ENCODE measurements at regions not wholly inside any gene's neighbourhood (a gene's known extent, or its start where the extent isn't known, plus 50 kb on each side); places are given as distances from the start of the nearest gene placed in this dataset.

DNA sequence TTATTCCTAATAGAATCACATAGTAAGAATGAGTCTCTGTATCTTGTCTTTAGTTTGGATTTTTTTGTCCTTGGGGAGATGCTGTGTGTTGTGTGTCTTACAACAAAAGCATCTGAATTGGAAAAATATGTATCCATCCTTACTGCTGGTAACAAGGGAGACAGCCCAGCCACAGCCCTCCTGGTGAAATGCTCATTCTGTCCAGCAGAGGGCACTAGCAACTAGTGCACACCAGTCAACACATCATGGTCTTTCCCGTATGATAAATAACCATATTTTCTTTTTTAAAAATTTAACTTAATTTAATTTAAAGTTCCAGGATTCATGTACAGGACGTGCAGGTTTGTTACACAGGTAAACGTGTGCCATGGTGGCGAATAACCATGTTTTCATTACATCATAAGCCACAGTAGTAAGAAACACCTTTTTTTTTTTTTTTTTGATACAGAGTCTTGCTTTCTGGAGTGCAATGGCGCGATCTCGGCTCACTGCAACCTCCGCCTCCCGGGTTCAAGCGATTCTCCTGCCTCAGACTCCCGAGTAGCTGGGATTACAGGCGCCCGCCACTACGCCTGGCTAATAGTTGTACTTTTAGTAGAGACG, 245.1 kb downstream of the PTBP2 start:
- peak; percentile 84 for FAIRE-seq

DNA sequence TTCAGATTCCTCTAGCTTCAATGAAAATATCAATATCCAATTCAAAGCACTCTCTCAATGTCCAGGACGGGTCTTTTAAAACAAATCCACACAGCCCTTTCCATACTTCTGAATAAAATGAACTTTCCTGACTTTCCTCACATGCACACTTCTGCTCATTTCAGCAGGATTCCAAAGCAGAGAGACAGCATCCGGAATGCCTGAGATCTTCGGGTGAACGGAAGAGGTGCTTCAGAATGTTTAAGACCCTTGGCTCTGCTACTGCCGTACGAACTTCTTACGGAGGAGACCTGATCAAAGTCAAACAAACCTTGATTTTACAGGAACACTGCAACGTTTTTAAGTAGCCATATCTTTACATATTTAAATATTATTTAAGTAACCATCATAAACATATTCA, 245.7 kb downstream of the PTBP2 start:
- no peak for FAIRE-seq

DNA sequence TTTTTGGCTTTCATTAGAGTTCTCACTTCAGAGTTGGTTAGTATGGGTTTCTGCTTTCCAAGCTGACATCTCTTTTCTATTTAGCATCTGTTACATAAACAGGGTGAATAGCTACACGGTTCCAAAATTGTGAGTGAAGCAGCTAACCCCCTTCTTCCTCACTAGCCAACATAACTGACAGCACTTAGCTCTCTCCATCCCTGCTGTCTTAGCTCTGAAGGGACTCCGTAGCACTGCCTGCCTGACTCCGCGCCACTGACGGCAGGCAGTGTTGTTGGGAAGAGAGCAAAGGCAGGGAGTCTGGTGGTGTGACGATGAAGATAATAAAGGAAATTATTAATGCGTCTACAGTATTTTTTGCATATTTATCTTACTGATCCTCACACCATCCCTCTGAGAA, 247.0 kb downstream of the PTBP2 start:
- no peak for FAIRE-seq

- no peak for FAIRE-seq
Measured at GRCh38 chr1:96968983-96969382, 247.4 kb downstream of the PTBP2 start.

DNA sequence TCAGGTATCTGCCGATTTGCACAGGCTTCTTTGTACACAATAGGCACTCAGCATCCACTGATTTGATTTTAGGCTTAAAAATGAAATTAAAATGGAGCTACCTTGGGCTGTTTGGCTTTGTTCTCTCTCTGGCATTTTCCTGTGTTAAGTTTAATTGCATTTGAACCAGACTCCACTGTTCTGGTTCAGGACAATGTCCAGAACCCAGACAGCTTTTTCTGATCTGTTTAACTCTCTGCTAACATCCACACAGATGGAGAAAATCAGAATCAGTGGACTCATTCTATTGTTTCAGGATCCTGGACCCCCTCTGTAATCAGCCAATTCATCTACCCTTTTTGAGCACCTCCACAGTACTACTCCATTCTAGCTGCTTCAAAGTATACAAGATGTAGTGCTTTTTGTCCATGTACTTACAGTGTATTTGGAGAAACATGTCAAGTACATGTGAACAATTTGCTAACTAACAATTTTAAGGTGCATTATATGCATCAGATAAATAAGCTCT, 248.1 kb downstream of the PTBP2 start:
- FAIRE-seq = no peak

DNA sequence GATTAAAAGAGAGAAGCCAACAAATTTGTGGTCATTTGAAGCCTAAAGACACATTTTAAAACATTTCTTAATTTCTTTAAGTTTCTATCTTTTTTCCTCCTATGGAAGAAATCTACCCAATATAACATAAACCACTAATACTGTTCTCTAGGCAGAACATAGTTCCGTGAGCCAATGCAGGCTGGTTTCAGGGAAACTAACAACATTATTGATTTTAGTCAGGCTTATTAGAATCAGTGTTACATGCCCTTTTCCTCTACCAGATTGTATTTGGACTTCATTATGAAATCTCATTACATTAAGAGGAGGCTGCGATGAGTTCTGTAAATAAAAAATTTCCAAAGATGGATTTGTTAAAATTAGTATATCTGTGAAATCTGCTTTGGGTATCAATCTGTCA, 249.9 kb downstream of the PTBP2 start:
- FAIRE-seq = no peak

DNA sequence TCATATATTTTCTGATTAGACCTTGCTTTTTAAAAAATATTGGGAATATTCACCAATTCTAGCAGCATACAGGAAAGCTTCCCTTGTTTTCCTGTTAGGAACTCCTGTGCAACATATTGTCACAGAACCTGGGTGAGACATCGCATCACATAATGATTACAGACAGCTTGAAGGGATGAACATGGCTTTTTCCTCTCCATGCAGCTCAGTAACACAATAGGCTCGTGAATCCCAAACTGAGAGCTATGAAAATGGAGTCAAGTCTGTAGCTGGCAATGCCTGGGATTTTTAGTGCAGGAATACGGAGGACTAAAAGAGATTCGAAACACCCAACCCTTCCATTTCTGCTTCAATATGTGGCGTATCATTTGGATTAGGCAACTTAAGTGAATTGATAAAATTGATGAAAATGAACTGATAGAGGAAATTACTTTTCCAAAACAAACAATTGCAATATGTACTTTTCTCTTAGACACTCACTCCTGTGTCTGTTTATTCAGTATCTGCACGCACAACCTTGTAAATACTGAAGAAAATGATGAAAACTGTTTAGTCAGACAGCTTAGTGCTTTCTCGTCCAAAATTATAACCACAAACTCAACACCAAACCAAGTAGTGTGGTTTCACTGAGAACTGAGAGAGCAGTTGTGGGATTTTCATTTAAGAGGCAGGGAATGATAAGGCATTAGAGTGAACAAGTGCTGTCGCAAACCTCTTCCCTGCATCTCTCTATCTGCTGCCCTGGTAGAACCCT, 250.4 kb downstream of the PTBP2 start:
- no peak for FAIRE-seq

DNA sequence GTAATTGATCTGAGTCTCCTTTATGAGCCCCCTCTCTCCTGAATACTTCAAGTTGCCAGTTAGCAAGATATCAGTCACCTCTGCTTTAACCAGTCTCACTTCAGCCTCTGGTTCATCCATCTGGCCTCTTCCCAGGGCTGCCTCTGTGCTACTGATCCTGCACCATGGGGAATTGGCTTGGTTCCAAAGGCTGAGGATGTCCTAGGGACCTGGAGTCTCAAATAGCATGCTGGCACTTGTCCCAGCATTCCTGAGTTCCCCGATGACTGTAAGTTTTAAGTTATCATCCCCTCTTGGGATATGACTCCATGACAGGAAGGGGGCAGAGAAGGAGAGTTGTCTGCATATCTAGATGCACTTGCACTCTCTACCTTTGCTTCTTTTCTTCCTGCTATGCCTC, 252.0 kb downstream of the PTBP2 start:
- no peak for FAIRE-seq

- FAIRE-seq = no peak
Measured at GRCh38 chr1:96978444-96978843, 256.9 kb downstream of the PTBP2 start.

GRCh38 chr1:96978901-96979300, 257.3 kb downstream of the PTBP2 start:
- FAIRE-seq = no peak

GRCh38 chr1:96979304-96980268, 258.0 kb downstream of the PTBP2 start:
- FAIRE-seq = no peak

DNA sequence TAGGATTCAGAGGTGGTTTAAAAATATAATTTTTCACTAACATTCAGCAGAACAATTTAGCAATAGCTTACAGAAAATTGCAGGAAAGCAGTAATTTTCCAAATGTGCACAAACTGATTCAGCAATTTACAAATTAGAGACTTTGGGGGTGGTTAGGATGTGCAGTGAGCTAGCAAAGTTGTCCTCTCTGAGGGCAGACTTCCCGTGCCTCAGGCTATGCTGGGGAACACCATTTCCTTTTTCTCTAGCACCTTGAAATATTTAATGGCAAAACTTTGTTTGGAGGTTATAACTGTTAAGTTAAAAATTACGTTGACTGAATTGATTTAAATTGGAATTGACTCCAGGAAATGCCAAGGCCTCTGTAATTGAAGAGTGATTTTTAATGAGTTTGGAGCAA, 258.9 kb downstream of the PTBP2 start:
- no peak for FAIRE-seq

DNA sequence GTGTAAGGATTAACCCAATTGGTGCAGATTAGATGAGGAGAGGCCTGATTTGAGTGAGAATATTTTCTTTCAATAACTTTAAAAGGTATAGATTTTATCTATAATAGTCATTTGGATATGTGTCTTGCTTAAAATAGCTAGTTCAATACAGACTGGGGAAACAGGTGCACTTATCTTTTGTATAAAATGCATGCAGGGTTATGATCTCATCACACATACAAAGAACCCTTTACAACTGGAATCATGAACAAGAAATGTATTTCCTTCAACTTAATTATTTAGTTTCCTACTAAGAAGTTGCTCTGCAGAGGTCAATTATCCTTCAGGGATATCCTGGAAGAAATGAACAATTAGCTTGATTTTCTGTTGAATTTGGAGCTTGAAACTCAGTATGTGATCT, 259.6 kb downstream of the PTBP2 start:
- FAIRE-seq = no peak

- FAIRE-seq = no peak
Measured at GRCh38 chr1:96982118-96982517, 260.5 kb downstream of the PTBP2 start.

GRCh38 chr1:96983866-96984265, 262.3 kb downstream of the PTBP2 start:
- no peak for FAIRE-seq

- FAIRE-seq = no peak
Measured at GRCh38 chr1:96987186-96987703, 265.7 kb downstream of the PTBP2 start.

GRCh38 chr1:96989302-96989701, 267.7 kb downstream of the PTBP2 start:
- no peak for FAIRE-seq

DNA sequence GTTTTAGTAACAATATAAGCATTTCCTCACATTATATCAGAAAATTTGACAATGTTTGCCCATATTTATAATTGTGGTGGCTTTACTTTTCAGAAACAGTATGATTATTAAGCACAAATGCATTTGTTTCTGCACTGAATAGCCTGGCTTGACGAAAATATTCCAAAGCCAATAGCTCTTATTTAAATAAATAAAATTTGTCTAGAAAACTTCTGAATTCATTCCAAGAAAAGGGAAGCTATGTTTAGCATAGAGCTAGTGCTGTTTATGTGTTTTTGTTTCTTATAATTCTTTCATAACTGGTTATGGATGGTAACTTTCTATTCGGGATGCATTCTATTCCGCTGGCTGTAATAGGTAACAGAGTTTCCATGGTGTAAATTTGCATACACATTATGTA, 268.6 kb downstream of the PTBP2 start:
- FAIRE-seq = no peak

DNA sequence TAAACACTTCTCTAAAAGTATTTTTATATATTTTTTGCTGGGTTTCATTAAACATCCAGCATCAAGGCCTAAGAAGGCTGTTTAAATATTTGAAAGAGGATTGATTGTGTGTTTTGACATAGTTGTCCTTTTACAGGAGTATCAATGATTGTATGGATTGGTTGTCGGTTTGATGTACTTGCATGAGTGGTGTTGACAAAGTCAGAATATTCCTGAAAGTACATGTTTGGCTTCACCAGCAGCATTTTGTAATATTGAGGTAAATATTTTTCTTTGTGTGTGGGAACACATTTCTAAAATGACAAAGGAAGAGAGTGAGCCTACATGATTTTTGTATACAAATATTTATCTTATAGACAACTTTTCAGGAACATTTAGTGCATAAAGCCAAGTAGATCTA, 269.7 kb downstream of the PTBP2 start:
- no peak for FAIRE-seq

- no peak for FAIRE-seq
Measured at GRCh38 chr1:96992871-96993270, 271.3 kb downstream of the PTBP2 start.

DNA sequence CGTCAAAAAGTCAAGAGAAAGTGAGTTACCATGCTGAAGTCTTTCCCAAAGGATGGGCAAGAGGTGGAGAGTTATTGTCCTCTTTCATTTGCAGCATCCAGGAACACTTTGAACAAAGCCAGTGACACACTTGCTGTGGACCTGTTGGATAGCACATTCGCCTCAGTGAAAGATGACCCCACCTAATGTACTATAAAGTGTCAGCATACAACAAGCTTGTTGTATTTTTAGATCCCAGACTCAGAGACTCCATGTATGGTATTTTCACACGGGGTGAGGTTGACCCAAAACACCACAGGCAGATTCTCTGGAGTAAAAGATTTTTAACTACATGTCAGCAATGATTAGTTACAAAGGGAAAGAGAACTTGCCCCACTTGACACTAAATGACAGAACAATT, 273.8 kb downstream of the PTBP2 start:
- FAIRE-seq = no peak

DNA sequence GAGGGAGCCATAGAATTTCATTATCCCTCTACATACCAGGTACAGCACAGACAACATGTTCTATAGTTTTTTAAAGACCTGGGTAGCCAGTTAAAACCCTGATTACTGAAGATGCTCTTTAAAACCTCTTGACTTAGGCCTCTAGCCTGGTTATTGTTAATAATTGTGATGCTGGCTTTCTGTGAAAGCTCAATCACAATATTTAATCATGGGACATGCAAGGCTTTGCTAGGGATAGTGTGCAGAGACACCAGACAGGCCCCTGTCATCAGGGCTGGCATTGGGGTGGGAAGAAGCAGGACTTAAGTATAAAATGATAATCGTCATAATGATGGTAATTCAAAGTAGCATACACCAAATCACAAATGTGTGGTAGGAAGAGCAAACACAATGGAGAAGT, 274.4 kb downstream of the PTBP2 start:
- no peak for FAIRE-seq

GRCh38 chr1:96997717-96998116, 276.1 kb downstream of the PTBP2 start:
- no peak for FAIRE-seq

All from islet of Langerhans (tissue), 1 donor.